Muscle layer of colon (tissue), 2 donors: ENCODE measurements at regions not wholly inside any gene's neighbourhood (a gene's known extent, or its start where the extent isn't known, plus 50 kb on each side); places are given as distances from the start of the nearest gene placed in this dataset.

Source experiments
- H3K27ac ChIP-seq: one replicate; pipeline ENCODE4 v1.7.0; 2013; ENCODE audit warnings: low read depth, mild to moderate bottlenecking, low read length, moderate library complexity
- H3K27me3 ChIP-seq, 2 donors: one replicate each; pipeline ENCODE4 v1.7.0; 2013; ENCODE audit warnings: low read length in 2 of 2, mild to moderate bottlenecking in 2 of 2; ENCODE audit not compliant: insufficient read depth in 2 of 2, control insufficient read depth in 1 of 2
- H3K36me3 ChIP-seq: one replicate; pipeline ENCODE4 v1.7.0; 2013; ENCODE audit warnings: mild to moderate bottlenecking, low read length; ENCODE audit not compliant: insufficient read depth
- H3K4me1 ChIP-seq: one replicate; pipeline ENCODE4 v1.7.0; 2013; ENCODE audit warnings: mild to moderate bottlenecking, low read length; ENCODE audit not compliant: insufficient read depth
- H3K4me3 ChIP-seq, 2 donors: one replicate each; pipeline ENCODE4 v1.7.0; 2013; ENCODE audit warnings: low read length in 2 of 2, low read depth in 1 of 2, mild to moderate bottlenecking in 1 of 2, moderate library complexity in 1 of 2
- H3K9ac ChIP-seq: one replicate; pipeline ENCODE4 v1.7.0; 2013; ENCODE audit warnings: low read length
- H3K9me3 ChIP-seq: one replicate; pipeline ENCODE4 v1.7.0; 2013; ENCODE audit warnings: mild to moderate bottlenecking, low read length
- donor health status: abdominal sarcoma.
- donor health status: Adenocarcinoma of cecum.

GRCh38 chrX:39667191-39667590, 430.6 kb downstream of the BCOR start:
- Histone ChIP-seq H3K27me3 (no peaks in the 10 kb centered on the region), H3K36me3 (no peaks in the 10 kb centered on the region), H3K4me3 (no peak overlapping the region), H3K27ac (no peak overlapping the region), H3K4me1 (no peaks in the 10 kb centered on the region), H3K9ac (no peak overlapping the region), H3K9me3 (no peaks in the 10 kb centered on the region)

GRCh38 chrX:39667736-39668482, 429.8 kb downstream of the BCOR start:
- no peak overlapping the region for H3K27ac ChIP-seq
- no peaks in the 10 kb centered on the region for H3K4me1 ChIP-seq
- no peaks in the 10 kb centered on the region for H3K36me3 ChIP-seq
- H3K27me3 ChIP-seq, result no peaks in the 10 kb centered on the region
- H3K9me3 ChIP-seq, result no peaks in the 10 kb centered on the region
- H3K9ac ChIP-seq, result no peak overlapping the region
- no peak overlapping the region for H3K4me3 ChIP-seq

- Histone ChIP-seq H3K9me3 (no peaks in the 10 kb centered on the region), H3K4me3 (no peak overlapping the region), H3K36me3 (no peaks in the 10 kb centered on the region), H3K9ac (no peak overlapping the region), H3K4me1 (no peaks in the 10 kb centered on the region), H3K27ac (no peak overlapping the region), H3K27me3 (no peaks in the 10 kb centered on the region)
Measured at GRCh38 chrX:39669668-39670067, 428.1 kb downstream of the BCOR start.

GRCh38 chrX:39670281-39670680, 427.5 kb downstream of the BCOR start:
- Histone ChIP-seq H3K27me3 (no peaks in the 10 kb centered on the region), H3K36me3 (no peaks in the 10 kb centered on the region), H3K27ac (no peak overlapping the region), H3K4me1 (no peaks in the 10 kb centered on the region), H3K4me3 (no peak overlapping the region), H3K9ac (no peak overlapping the region), H3K9me3 (no peaks in the 10 kb centered on the region)

GRCh38 chrX:39672405-39672804, 425.4 kb downstream of the BCOR start:
- Histone ChIP-seq H3K27me3 (no peaks in the 10 kb centered on the region), H3K9ac (no peak overlapping the region), H3K27ac (no peak overlapping the region), H3K9me3 (no peaks in the 10 kb centered on the region), H3K4me3 (no peak overlapping the region), H3K36me3 (no peaks in the 10 kb centered on the region), H3K4me1 (no peaks in the 10 kb centered on the region)

- Histone ChIP-seq H3K4me3 (no peak overlapping the region), H3K9me3 (no peaks in the 10 kb centered on the region), H3K4me1 (no peaks in the 10 kb centered on the region), H3K36me3 (no peaks in the 10 kb centered on the region), H3K9ac (no peak overlapping the region), H3K27ac (no peak overlapping the region), H3K27me3 (peaks cover 0 to 5% of the 10 kb centered on the region in 2 donors)
Measured at GRCh38 chrX:39674490-39675161, 423.1 kb downstream of the BCOR start.

GRCh38 chrX:39675162-39675553, 422.6 kb downstream of the BCOR start:
- Histone ChIP-seq H3K27ac (no peak overlapping the region), H3K27me3 (peaks cover 0 to 8% of the 10 kb centered on the region in 2 donors), H3K9me3 (no peaks in the 10 kb centered on the region)

GRCh38 chrX:39675619-39676018, 422.1 kb downstream of the BCOR start:
- H3K9ac ChIP-seq, result no peak overlapping the region
- no peaks in the 10 kb centered on the region for H3K9me3 ChIP-seq
- H3K36me3 ChIP-seq, result no peaks in the 10 kb centered on the region
- H3K4me3 ChIP-seq, result no peak overlapping the region
- no peaks in the 10 kb centered on the region for H3K4me1 ChIP-seq
- H3K27me3 ChIP-seq, result peaks cover 0 to 8% of the 10 kb centered on the region in 2 donors
- H3K27ac ChIP-seq, result no peak overlapping the region

More at GRCh38 chrX:39675162-39675553, 422.6 kb downstream of the BCOR start:
- no peak overlapping the region for H3K9ac ChIP-seq
- no peaks in the 10 kb centered on the region for H3K36me3 ChIP-seq
- H3K4me1 ChIP-seq, result no peaks in the 10 kb centered on the region
- H3K4me3 ChIP-seq, result no peak overlapping the region

GRCh38 chrX:39676434-39676833, 421.3 kb downstream of the BCOR start:
- H3K9ac ChIP-seq, result no peak overlapping the region
- H3K4me1 ChIP-seq, result no peaks in the 10 kb centered on the region
- no peaks in the 10 kb centered on the region for H3K9me3 ChIP-seq
- no peaks in the 10 kb centered on the region for H3K36me3 ChIP-seq
- no peak overlapping the region for H3K27ac ChIP-seq
- peaks cover 0 to 8% of the 10 kb centered on the region in 2 donors for H3K27me3 ChIP-seq
- H3K4me3 ChIP-seq, result no peak overlapping the region

GRCh38 chrX:39677585-39677977, 420.2 kb downstream of the BCOR start:
- Histone ChIP-seq H3K9ac (no peak overlapping the region), H3K36me3 (no peaks in the 10 kb centered on the region), H3K27ac (no peak overlapping the region), H3K9me3 (no peaks in the 10 kb centered on the region), H3K27me3 (peaks cover 0 to 8% of the 10 kb centered on the region in 2 donors), H3K4me3 (no peak overlapping the region), H3K4me1 (no peaks in the 10 kb centered on the region)

GRCh38 chrX:39677978-39678791, 419.6 kb downstream of the BCOR start:
- H3K4me1 ChIP-seq, result no peaks in the 10 kb centered on the region
- H3K4me3 ChIP-seq, result no peak overlapping the region
- H3K27me3 ChIP-seq, result peaks cover 0 to 8% of the 10 kb centered on the region in 2 donors
- H3K9me3 ChIP-seq, result no peaks in the 10 kb centered on the region
- no peak overlapping the region for H3K27ac ChIP-seq
- no peak overlapping the region for H3K9ac ChIP-seq
- H3K36me3 ChIP-seq, result no peaks in the 10 kb centered on the region
